Nephron (organoid): ENCODE measurements at regions not wholly inside any gene's neighbourhood (a gene's known extent, or its start where the extent isn't known, plus 50 kb on each side); places are given as distances from the start of the nearest gene placed in this dataset.

ENCODE experiments used
- H3K27ac Mint-ChIP-seq, 3 experiments: 2 replicates each; pipeline ENCODE4 v1.8.0; 2020; ENCODE audit warnings: mixed read lengths in 3 of 3, mild to moderate bottlenecking in 2 of 3, moderate library complexity in 1 of 3
- H3K27me3 Mint-ChIP-seq: 2 replicates; pipeline ENCODE4 v1.8.0; 2021; ENCODE audit warnings: low read depth, mild to moderate bottlenecking, moderate library complexity, mixed read lengths
- H3K36me3 Mint-ChIP-seq: 2 replicates; pipeline ENCODE4 v1.8.0; 2020; ENCODE audit warnings: low read depth, mixed read lengths
- H3K4me1 Mint-ChIP-seq: 2 replicates; pipeline ENCODE4 v1.8.0; 2020; ENCODE audit warnings: mixed read lengths
- H3K4me3 Mint-ChIP-seq, 3 experiments: 2 replicates each; pipeline ENCODE4 v1.8.0; 2020; ENCODE audit warnings: mild to moderate bottlenecking in 3 of 3, mixed read lengths in 3 of 3, moderate library complexity in 2 of 3
- H3K9me3 Mint-ChIP-seq: 2 replicates; pipeline ENCODE4 v1.8.0; 2020; ENCODE audit warnings: mixed read lengths
- CTCF ChIP-seq, 3 experiments: fragments of 200-600 bp; sonication (generic); IDR thresholded peaks; one replicate each; pipeline ENCODE4 v1.5.0; 2021; ENCODE audit warnings: antibody characterized with exemption in 3 of 3; ENCODE audit not compliant: unreplicated experiment in 3 of 3

GRCh38 chr1:41981796-41982195, 63.1 kb upstream of the HIVEP3 start:
- Mint-ChIP-seq H3K4me3 (no peak overlapping the region), H3K36me3 (no peaks in the 10 kb centered on the region), H3K27me3 (no peaks in the 10 kb centered on the region), H3K9me3 (no peaks in the 10 kb centered on the region), H3K4me1 (no peaks in the 10 kb centered on the region), H3K27ac (no peak overlapping the region)
- TF ChIP-seq CTCF (IDR thresholded peaks at IDR 0.05; ENCODE audit: unreplicated experiment in 3 of 3), result no peak

- no peak for TF ChIP-seq CTCF (IDR thresholded peaks at IDR 0.05; ENCODE audit: unreplicated experiment in 3 of 3)
- Mint-ChIP-seq H3K9me3 (no peaks in the 10 kb centered on the region), H3K36me3 (no peaks in the 10 kb centered on the region), H3K4me1 (no peaks in the 10 kb centered on the region), H3K4me3 (no peak overlapping the region), H3K27me3 (no peaks in the 10 kb centered on the region), H3K27ac (no peak overlapping the region)
Measured at GRCh38 chr1:41980827-41981653, 62.3 kb upstream of the HIVEP3 start.

GRCh38 chr1:41978986-41979385, 60.3 kb upstream of the HIVEP3 start:
- H3K36me3 Mint-ChIP-seq, result no peaks in the 10 kb centered on the region
- H3K27me3 Mint-ChIP-seq, result no peaks in the 10 kb centered on the region
- H3K27ac Mint-ChIP-seq, result no peak overlapping the region
- no peak for TF ChIP-seq CTCF (IDR thresholded peaks at IDR 0.05; ENCODE audit: unreplicated experiment in 3 of 3)
- no peak overlapping the region for H3K4me3 Mint-ChIP-seq
- H3K9me3 Mint-ChIP-seq, result no peaks in the 10 kb centered on the region
- no peaks in the 10 kb centered on the region for H3K4me1 Mint-ChIP-seq

- H3K4me1 Mint-ChIP-seq, result no peaks in the 10 kb centered on the region
- TF ChIP-seq CTCF (IDR thresholded peaks at IDR 0.05; ENCODE audit: unreplicated experiment in 3 of 3), result no peak
- H3K4me3 Mint-ChIP-seq, result no peak overlapping the region
- H3K36me3 Mint-ChIP-seq, result no peaks in the 10 kb centered on the region
- no peaks in the 10 kb centered on the region for H3K9me3 Mint-ChIP-seq
- no peaks in the 10 kb centered on the region for H3K27me3 Mint-ChIP-seq
- H3K27ac Mint-ChIP-seq, result no peak overlapping the region
Measured at GRCh38 chr1:41977326-41977725, 58.6 kb upstream of the HIVEP3 start.

- no peak overlapping the region for H3K27ac Mint-ChIP-seq
- no peaks in the 10 kb centered on the region for H3K27me3 Mint-ChIP-seq
- no peak overlapping the region for H3K4me3 Mint-ChIP-seq
- H3K4me1 Mint-ChIP-seq, result no peaks in the 10 kb centered on the region
- H3K9me3 Mint-ChIP-seq, result no peaks in the 10 kb centered on the region
- H3K36me3 Mint-ChIP-seq, result no peaks in the 10 kb centered on the region
- no peak for TF ChIP-seq CTCF (IDR thresholded peaks at IDR 0.05; ENCODE audit: unreplicated experiment in 3 of 3)
Measured at GRCh38 chr1:41976671-41977070, 57.9 kb upstream of the HIVEP3 start.
